K562 (cell line): ENCODE measurements at regions not wholly inside any gene's neighbourhood (a gene's known extent, or its start where the extent isn't known, plus 50 kb on each side); places are given as distances from the start of the nearest gene placed in this dataset.

ENCODE experiments used
- ARID4B ChIP-seq: sonication (generic); formaldehyde crosslinking; IDR thresholded peaks from 2 replicates; pipeline ENCODE4 v1.8.0; 2022; ENCODE audit warnings: mild to moderate bottlenecking, missing genetic modification reagents
- C11orf30 ChIP-seq: fragments of 450-650 bp; IDR thresholded peaks from 2 replicates; pipeline ENCODE4 v1.6.1; 2016; ENCODE audit warnings: low read depth, mild to moderate bottlenecking
- CEBPB ChIP-seq: fragments of 450-650 bp; IDR thresholded peaks from 2 replicates; pipeline ENCODE4 v1.6.1; 2016; ENCODE audit warnings: missing genetic modification characterization, missing compliant biosample characterization
- DMBX1 ChIP-seq: fragments of 250-450 bp; sonication (Bioruptor Pico); IDR thresholded peaks from 2 replicates; pipeline ENCODE4 v1.8.0; 2022; ENCODE audit warnings: inconsistent platforms, mild to moderate bottlenecking, moderate library complexity, borderline replicate concordance
- RBBP5 ChIP-seq: fragments of 200-600 bp; sonication (generic); IDR thresholded peaks from 2 replicates; pipeline ENCODE4 v1.6.1; 2012; ENCODE audit warnings: borderline replicate concordance, mild to moderate bottlenecking, low read length, control low read depth, inconsistent platforms; ENCODE audit not compliant: insufficient read depth, poor library complexity, severe bottlenecking
- RBM34 ChIP-seq: fragments of 200-400 bp; formaldehyde crosslinking; IDR thresholded peaks from 2 replicates; pipeline ENCODE4 v1.6.1; 2018; ENCODE audit warnings: low read length, borderline replicate concordance; ENCODE audit not compliant: insufficient read depth
- THAP12 ChIP-seq: fragments of 250-450 bp; sonication (Bioruptor Pico); IDR thresholded peaks from 2 replicates; pipeline ENCODE4 v1.9.0; 2021; ENCODE audit warnings: mild to moderate bottlenecking, inconsistent platforms
- ZBTB26 ChIP-seq: fragments of 450-650 bp; formaldehyde crosslinking; IDR thresholded peaks from 2 replicates; pipeline ENCODE4 v1.4.0; 2022; ENCODE audit warnings: missing genetic modification characterization
- ZBTB33 ChIP-seq: sonication (generic); formaldehyde crosslinking; IDR thresholded peaks from 2 replicates; pipeline ENCODE4 v1.8.1; 2023; ENCODE audit warnings: mild to moderate bottlenecking, missing genetic modification reagents
- ZHX1 ChIP-seq: fragments of 150-350 bp; conservative IDR thresholded peaks from 2 replicates; pipeline ENCODE4 v1.6.1; 2014; ENCODE audit warnings: low read length
- ZNF347 ChIP-seq: fragments of 450-650 bp; formaldehyde crosslinking; IDR thresholded peaks from 2 replicates; pipeline ENCODE4 v1.4.0; 2020; ENCODE audit warnings: low read depth, mild to moderate bottlenecking, moderate library complexity
- ZNF707 ChIP-seq: fragments of 250-450 bp; sonication (Bioruptor Pico); conservative IDR thresholded peaks from 2 replicates; pipeline ENCODE4 v1.8.0; 2022; ENCODE audit warnings: inconsistent platforms, mild to moderate bottlenecking, moderate library complexity

GRCh38 chr16:86181526-86181925, 282.6 kb downstream of the IRF8 start (continued):
- TF ChIP-seq THAP12 (CRISPR knock-in tag) (no peak), ARID4B (CRISPR knock-in tag) (no peak), C11orf30 (no peak), DMBX1 (CRISPR knock-in tag) (no peak), ZBTB26 (CRISPR knock-in tag) (no peak), CEBPB (no peak), RBBP5 (no peak), ZHX1 (no peak), ZNF707 (CRISPR knock-in tag) (no peak), RBM34 (no peak), ZNF347 (CRISPR knock-in tag) (no peak), ZBTB33 (CRISPR knock-in tag) (no peak)
